Left lung (tissue), 4 donors: ENCODE measurements at regions not wholly inside any gene's neighbourhood (a gene's known extent, or its start where the extent isn't known, plus 50 kb on each side); places are given as distances from the start of the nearest gene placed in this dataset.
"Not testable (repeated sequence)": the region's sequence is repeated elsewhere in the genome, so short reads cannot be mapped to it uniquely, and the experiment has no call there.

Experiments
- ATAC-seq: fragments of 200-7000 bp; cut with Tn5 transposase; one replicate; pipeline ENCODE4 v1.9.1; 2020; ENCODE audit warnings: moderate library complexity
- DNase-seq, 4 donors: peaks; one replicate each; pipeline ENCODE4 v3.0.0-alpha.2; 2013 to 2020
- H3K27ac ChIP-seq, 2 donors: fragments of 200-600 bp; sonication (generic) in 1 of 2; one replicate each; pipeline versions ENCODE4 v1.5.0 to v1.8.0; 2020 to 2021
- H3K27me3 ChIP-seq, 2 donors: fragments of 200-600 bp; sonication (generic) in 1 of 2; one replicate each; pipeline versions ENCODE4 v1.5.0 to v1.8.0; 2020 to 2021
- H3K36me3 ChIP-seq, 2 donors: fragments of 200-600 bp; sonication (generic) in 1 of 2; one replicate each; pipeline versions ENCODE4 v1.5.0 to v1.8.0; 2020 to 2021
- H3K4me1 ChIP-seq, 2 donors: fragments of 200-600 bp; one replicate each; pipeline ENCODE4 v1.8.0; 2021
- H3K4me3 ChIP-seq, 2 donors: fragments of 200-600 bp; sonication (generic) in 1 of 2; one replicate each; pipeline versions ENCODE4 v1.5.0 to v1.8.0; 2020 to 2021; ENCODE audit warnings: mild to moderate bottlenecking in 1 of 2
- H3K9me3 ChIP-seq, 2 donors: fragments of 200-600 bp; sonication (generic) in 1 of 2; one replicate each; pipeline versions ENCODE4 v1.5.0 to v1.8.0; 2020 to 2021
- CTCF ChIP-seq, 2 donors: fragments of 200-600 bp; sonication (generic) in 1 of 2; IDR thresholded peaks; one replicate each; pipeline versions ENCODE4 v1.5.0 to v1.8.0; 2021; ENCODE audit warnings: antibody characterized with exemption in 2 of 2
- intact Hi-C, 2 donors: fragments of 100-400 bp; cut with DNase I; formaldehyde crosslinking; loops; one replicate each; pipeline versions ENCODE4 v1.11.2 to v1.14.2; 2022
- donor health status: DM: no; HTN: yes; CAD: no.
- donor health status: DM: no; HTN: no; CAD: no.

- no peak for ATAC-seq
- no peak overlapping the region for H3K27ac ChIP-seq
- H3K9me3 ChIP-seq: peaks cover 0 to 10% of the 10 kb centered on the region in 2 donors
- TF ChIP-seq CTCF (IDR thresholded peaks at IDR 0.05): no peak
- no peak for DNase-seq
- H3K4me1 ChIP-seq: no peaks in the 10 kb centered on the region
- no peak overlapping the region for H3K4me3 ChIP-seq
- intact Hi-C loops: no loop called here
- no peaks in the 10 kb centered on the region for H3K27me3 ChIP-seq
- no peaks in the 10 kb centered on the region for H3K36me3 ChIP-seq
Observed at GRCh38 chr5:118397236-118397635, 591.1 kb downstream of the DTWD2 start.

GRCh38 chr5:118392491-118392890 is 595.9 kb downstream of the DTWD2 start:
- no peak for DNase-seq
- TF ChIP-seq CTCF (IDR thresholded peaks at IDR 0.05): no peak
- H3K27ac ChIP-seq: no peak overlapping the region
- H3K4me1 ChIP-seq: no peaks in the 10 kb centered on the region
- no peak overlapping the region for H3K4me3 ChIP-seq
- no peak for ATAC-seq
- intact Hi-C loops: no loop called here
- no peaks in the 10 kb centered on the region for H3K27me3 ChIP-seq
- no peaks in the 10 kb centered on the region for H3K36me3 ChIP-seq
- peaks cover 0 to 8% of the 10 kb centered on the region in 2 donors for H3K9me3 ChIP-seq

GRCh38 chr5:118382931-118383330 is 605.4 kb downstream of the DTWD2 start:
- intact Hi-C loops, ATAC-seq, H3K36me3 ChIP-seq, H3K4me1 ChIP-seq, H3K27me3 ChIP-seq, H3K27ac ChIP-seq, H3K4me3 ChIP-seq: not testable (repeated sequence)
- H3K9me3 ChIP-seq: peaks cover 0 to 11% of the 10 kb centered on the region in 2 donors
- DNase-seq: peak in 1 of 4 donors; percentile 23

DNA sequence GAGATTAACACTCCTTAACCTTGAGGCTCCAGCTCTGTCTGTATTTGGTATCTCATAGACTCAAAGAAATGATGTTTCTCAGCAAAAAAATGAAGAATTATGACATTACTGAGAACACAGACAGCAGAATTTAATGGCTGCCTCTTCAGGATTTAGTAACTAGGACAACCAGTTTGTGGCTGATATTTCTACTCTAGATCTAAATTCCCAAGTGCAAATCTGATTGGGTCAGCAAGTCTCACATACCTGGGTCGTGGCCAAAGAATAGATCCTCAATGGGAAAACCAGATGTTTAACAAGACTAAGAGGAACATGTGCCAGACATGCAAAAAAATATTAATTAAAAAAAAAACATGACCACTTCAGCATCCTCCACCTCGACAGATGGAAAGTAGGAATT is 608.9 kb downstream of the DTWD2 start:
- H3K36me3 ChIP-seq: no peaks in the 10 kb centered on the region
- H3K4me1 ChIP-seq: no peaks in the 10 kb centered on the region
- H3K4me3 ChIP-seq: no peak overlapping the region
- ATAC-seq: no peak
- intact Hi-C loops: no loop called here
- no peaks in the 10 kb centered on the region for H3K27me3 ChIP-seq
- no peak for DNase-seq
- no peak overlapping the region for H3K27ac ChIP-seq
- no peak for TF ChIP-seq CTCF (IDR thresholded peaks at IDR 0.05)
- peaks cover 0 to 9% of the 10 kb centered on the region in 2 donors for H3K9me3 ChIP-seq

DNA sequence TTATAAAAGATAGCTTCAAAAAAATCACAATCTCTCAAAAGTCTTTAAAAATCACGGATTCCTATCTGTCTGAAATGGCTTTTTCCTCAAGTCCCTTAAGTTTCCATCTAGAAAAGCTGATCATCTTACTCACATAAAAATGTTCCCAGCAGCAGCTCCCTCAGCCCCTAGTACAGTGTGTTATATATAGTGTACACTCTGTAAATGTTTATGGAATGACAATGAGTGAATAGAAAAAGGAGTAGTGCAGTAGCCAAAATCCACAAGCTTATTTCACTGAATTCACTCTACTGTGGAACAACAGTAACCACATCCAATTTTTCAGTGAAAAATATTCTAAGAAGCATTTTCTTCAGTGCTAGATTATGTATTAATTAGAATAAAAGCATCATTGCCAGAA is 609.4 kb downstream of the DTWD2 start:
- DNase-seq (no peak), ATAC-seq (no peak)
- no peak for TF ChIP-seq CTCF (IDR thresholded peaks at IDR 0.05)
- H3K27ac ChIP-seq: no peak overlapping the region
- peaks cover 0 to 9% of the 10 kb centered on the region in 2 donors for H3K9me3 ChIP-seq
- H3K27me3 ChIP-seq: no peaks in the 10 kb centered on the region
- intact Hi-C loops: no loop called here
- H3K36me3 ChIP-seq: no peaks in the 10 kb centered on the region
- no peaks in the 10 kb centered on the region for H3K4me1 ChIP-seq
- no peak overlapping the region for H3K4me3 ChIP-seq

GRCh38 chr5:118377420-118377819 is 610.9 kb downstream of the DTWD2 start:
- Histone ChIP-seq H3K4me3 (no peak overlapping the region), H3K4me1 (no peaks in the 10 kb centered on the region), H3K27ac (no peak overlapping the region), H3K36me3 (no peaks in the 10 kb centered on the region), H3K27me3 (no peaks in the 10 kb centered on the region), H3K9me3 (peaks cover 0 to under 1% of the 10 kb centered on the region in 2 donors)
- intact Hi-C loops: no loop called here
- ATAC-seq (no peak), DNase-seq (no peak)
- no peak for TF ChIP-seq CTCF (IDR thresholded peaks at IDR 0.05)
